SU-DHL-6 (cell line): ENCODE measurements at regions not wholly inside any gene's neighbourhood (a gene's known extent, or its start where the extent isn't known, plus 50 kb on each side); places are given as distances from the start of the nearest gene placed in this dataset.

Source experiments
- H2AFZ ChIP-seq: fragments of 200-600 bp; sonication (generic); 2 replicates; pipeline ENCODE4 v1.6.1; 2014; ENCODE audit warnings: low read depth, mild to moderate bottlenecking, moderate library complexity, mixed read lengths, antibody characterized with exemption, low read length; ENCODE audit not compliant: severe bottlenecking
- H3F3A ChIP-seq: fragments of 200-600 bp; shearing (Covaris generic); 2 replicates; pipeline ENCODE4 v1.6.0; 2016; ENCODE audit warnings: antibody characterized with exemption, mild to moderate bottlenecking; ENCODE audit not compliant: insufficient read depth
- H3K27ac ChIP-seq: fragments of 200-600 bp; sonication (generic); 2 replicates; pipeline ENCODE4 v1.5.1; 2016; ENCODE audit warnings: low read depth, mild to moderate bottlenecking, low read length, moderate library complexity, mixed read lengths
- H3K27me3 ChIP-seq: fragments of 200-600 bp; sonication (generic), shearing (Covaris generic); 2 replicates; pipeline ENCODE4 v1.6.0; 2014; ENCODE audit warnings: mild to moderate bottlenecking, low read length
- H3K36me3 ChIP-seq: fragments of 200-600 bp; sonication (generic); 2 replicates; pipeline ENCODE4 v1.6.1; 2014; ENCODE audit warnings: mild to moderate bottlenecking, low read length, mixed read lengths
- H3K4me2 ChIP-seq: fragments of 300-600, 200-600 bp; shearing (Covaris generic), sonication (generic); 2 replicates; pipeline ENCODE4 v1.6.0; 2014; ENCODE audit warnings: low read length, low read depth, mild to moderate bottlenecking; ENCODE audit not compliant: poor library complexity, severe bottlenecking
- H3K4me3 ChIP-seq: fragments of 200-600 bp; sonication (generic); 2 replicates; pipeline ENCODE4 v1.5.1; 2014; ENCODE audit warnings: antibody characterized with exemption, low read length, mild to moderate bottlenecking, mixed read lengths; ENCODE audit not compliant: insufficient read depth, poor library complexity, severe bottlenecking
- H3K79me2 ChIP-seq: fragments of 200-600 bp; sonication (generic); 2 replicates; pipeline ENCODE4 v1.6.1; 2014; ENCODE audit warnings: mild to moderate bottlenecking, low read length, moderate library complexity; ENCODE audit not compliant: insufficient read depth
- H3K9ac ChIP-seq: fragments of 200-600 bp; sonication (generic); 2 replicates; pipeline ENCODE4 v1.7.0; 2014; ENCODE audit warnings: mild to moderate bottlenecking, low read length
- H3K9me2 ChIP-seq: fragments of 200-600 bp; sonication (generic); replicated peaks from 2 replicates; pipeline ENCODE4 v1.6.1; 2014; ENCODE audit warnings: low read length; ENCODE audit not compliant: insufficient read depth
- H3K9me3 ChIP-seq: fragments of 200-600 bp; sonication (generic); 2 replicates; pipeline ENCODE4 v1.6.1; 2014; ENCODE audit warnings: low read length, mixed read lengths; ENCODE audit not compliant: insufficient read depth
- H4K20me1 ChIP-seq: fragments of 200-600 bp; sonication (generic); 2 replicates; pipeline ENCODE4 v1.6.1; 2014; ENCODE audit warnings: low read depth, mild to moderate bottlenecking, antibody characterized with exemption, low read length, moderate library complexity, mixed read lengths
- CTCF ChIP-seq: fragments of 200-600 bp; sonication (generic); IDR thresholded peaks from one replicate; pipeline ENCODE4 v1.5.1; 2017; ENCODE audit warnings: antibody characterized with exemption, mild to moderate bottlenecking, low read length, moderate library complexity; ENCODE audit not compliant: insufficient read depth, poor library complexity, severe bottlenecking
- EZH2phosphoT487 ChIP-seq: fragments of 200-600 bp; sonication (generic), shearing (Covaris generic); conservative IDR thresholded peaks from 2 replicates; pipeline ENCODE4 v1.6.1; 2018; ENCODE audit warnings: mild to moderate bottlenecking, antibody characterized with exemption, low read length, moderate library complexity, mixed read lengths

DNA sequence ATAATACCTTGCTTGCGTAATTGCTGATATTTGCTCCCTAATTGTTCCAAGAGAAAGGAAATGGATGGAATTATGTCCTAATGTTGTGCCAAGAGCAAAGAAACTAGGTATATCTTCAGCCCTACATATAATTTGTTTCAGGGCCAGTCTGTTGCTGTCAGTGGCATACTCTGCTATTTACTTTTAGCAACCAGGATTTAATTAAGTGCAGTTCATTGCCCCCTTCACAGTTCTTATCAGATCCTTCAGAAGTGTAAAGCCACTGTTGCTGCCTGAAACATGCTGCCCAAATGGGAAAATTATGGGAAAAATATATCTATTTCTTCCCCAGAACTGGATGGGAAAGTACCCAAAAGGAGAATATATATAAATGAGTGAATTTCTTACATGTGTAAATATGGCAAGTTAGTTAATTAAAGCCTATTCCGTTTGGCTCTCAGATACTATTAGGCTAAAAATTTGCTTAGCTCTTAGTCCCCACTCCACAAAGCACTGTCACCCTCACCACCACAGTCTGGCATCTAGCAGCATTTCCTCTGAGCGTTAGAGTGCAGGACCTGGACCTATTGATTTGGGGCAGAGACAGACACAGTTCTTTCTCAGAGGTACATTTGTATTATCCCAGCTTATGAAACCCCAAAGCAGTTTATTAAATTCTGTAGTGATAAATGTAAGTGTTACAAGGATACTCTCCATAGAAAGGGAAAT lies 72.8 kb upstream of the DTNA start:
- Histone ChIP-seq H3F3A (no peaks in the 10 kb centered on the region), H3K9me2 (no peaks in the 10 kb centered on the region), H4K20me1 (no peaks in the 10 kb centered on the region), H3K4me3 (no peak overlapping the region), H3K79me2 (no peaks in the 10 kb centered on the region), H3K36me3 (no peaks in the 10 kb centered on the region), H3K27ac (no peak overlapping the region), H3K4me2 (no peak overlapping the region), H3K9me3 (no peaks in the 10 kb centered on the region), H2AFZ (no peak overlapping the region), H3K27me3 (no peaks in the 10 kb centered on the region), H3K9ac (no peak overlapping the region)
- TF ChIP-seq CTCF (no peak), EZH2phosphoT487 (no peak)

DNA sequence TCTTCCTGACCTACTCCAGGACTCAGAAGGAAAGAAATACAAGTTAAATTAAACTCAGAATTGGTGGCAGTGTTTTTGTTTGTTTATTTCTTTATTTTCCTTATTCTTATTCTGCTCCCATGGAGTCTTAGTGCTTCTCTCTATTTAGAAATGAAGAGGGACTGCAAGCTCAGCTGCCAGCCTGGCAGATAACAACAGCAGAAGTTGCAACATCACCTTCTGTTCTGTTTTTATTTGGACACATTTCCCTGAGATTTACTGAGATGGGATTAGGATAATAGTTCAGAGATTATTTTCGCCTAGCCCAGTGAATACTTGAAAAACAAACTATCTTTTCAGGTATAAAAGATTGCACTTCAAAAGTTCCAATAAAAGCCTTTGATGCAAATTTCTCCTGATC lies 70.4 kb upstream of the DTNA start:
- no peak for TF ChIP-seq CTCF
- TF ChIP-seq EZH2phosphoT487, result no peak
- Histone ChIP-seq H3K9me2 (no peaks in the 10 kb centered on the region), H3K27me3 (no peaks in the 10 kb centered on the region), H3K9ac (no peak overlapping the region), H3K4me3 (no peak overlapping the region), H3F3A (no peaks in the 10 kb centered on the region), H4K20me1 (no peaks in the 10 kb centered on the region), H3K27ac (no peak overlapping the region), H3K36me3 (no peaks in the 10 kb centered on the region), H2AFZ (no peak overlapping the region), H3K79me2 (no peaks in the 10 kb centered on the region), H3K4me2 (no peak overlapping the region), H3K9me3 (no peaks in the 10 kb centered on the region)

- Histone ChIP-seq H3K9me3 (no peaks in the 10 kb centered on the region), H3K27me3 (no peaks in the 10 kb centered on the region)
These were observed 69.8 kb upstream of the DTNA start for GRCh38 chr18:34640276-34640675.

More at GRCh38 chr18:34640276-34640675, 69.8 kb upstream of the DTNA start:
- Histone ChIP-seq H2AFZ (no peak overlapping the region), H3F3A (no peaks in the 10 kb centered on the region), H3K4me3 (no peak overlapping the region), H3K27ac (no peak overlapping the region), H3K9ac (no peak overlapping the region), H4K20me1 (no peaks in the 10 kb centered on the region), H3K79me2 (no peaks in the 10 kb centered on the region), H3K4me2 (no peak overlapping the region), H3K9me2 (no peaks in the 10 kb centered on the region), H3K36me3 (no peaks in the 10 kb centered on the region)
- TF ChIP-seq CTCF, result no peak
- no peak for TF ChIP-seq EZH2phosphoT487
